Osteocyte (in vitro differentiated cells): ENCODE measurements at regions not wholly inside any gene's neighbourhood (a gene's known extent, or its start where the extent isn't known, plus 50 kb on each side); places are given as distances from the start of the nearest gene placed in this dataset.

Experiments used
- DNase-seq: peaks from one replicate; pipeline ENCODE4 v3.0.0; 2021; ENCODE audit warnings: mixed read lengths; ENCODE audit not compliant: unreplicated experiment; ENCODE audit errors: extremely low spot score
- H3K27ac Mint-ChIP-seq: one replicate; pipeline ENCODE4 v1.8.0; 2021; ENCODE audit warnings: mild to moderate bottlenecking, mixed read lengths; ENCODE audit not compliant: unreplicated experiment
- H3K27me3 Mint-ChIP-seq: one replicate; pipeline ENCODE4 v1.8.0; 2021; ENCODE audit warnings: mixed read lengths; ENCODE audit not compliant: unreplicated experiment
- H3K36me3 Mint-ChIP-seq: one replicate; pipeline ENCODE4 v1.8.0; 2021; ENCODE audit warnings: mixed read lengths; ENCODE audit not compliant: unreplicated experiment
- H3K4me1 Mint-ChIP-seq: one replicate; pipeline ENCODE4 v1.8.0; 2021; ENCODE audit warnings: mixed read lengths; ENCODE audit not compliant: unreplicated experiment
- H3K4me3 Mint-ChIP-seq: one replicate; pipeline ENCODE4 v1.8.0; 2021; ENCODE audit warnings: mild to moderate bottlenecking, moderate library complexity, mixed read lengths; ENCODE audit not compliant: unreplicated experiment
- H3K9me3 Mint-ChIP-seq: one replicate; pipeline ENCODE4 v1.8.0; 2021; ENCODE audit warnings: mixed read lengths; ENCODE audit not compliant: unreplicated experiment
- TF ChIP-seq, protein P1 (sequence below): fragments of 200-600 bp; sonication (generic); IDR thresholded peaks from 2 replicates; pipeline ENCODE4 v1.5.0; 2021; ENCODE audit warnings: antibody characterized with exemption, mild to moderate bottlenecking, moderate library complexity

DNA sequence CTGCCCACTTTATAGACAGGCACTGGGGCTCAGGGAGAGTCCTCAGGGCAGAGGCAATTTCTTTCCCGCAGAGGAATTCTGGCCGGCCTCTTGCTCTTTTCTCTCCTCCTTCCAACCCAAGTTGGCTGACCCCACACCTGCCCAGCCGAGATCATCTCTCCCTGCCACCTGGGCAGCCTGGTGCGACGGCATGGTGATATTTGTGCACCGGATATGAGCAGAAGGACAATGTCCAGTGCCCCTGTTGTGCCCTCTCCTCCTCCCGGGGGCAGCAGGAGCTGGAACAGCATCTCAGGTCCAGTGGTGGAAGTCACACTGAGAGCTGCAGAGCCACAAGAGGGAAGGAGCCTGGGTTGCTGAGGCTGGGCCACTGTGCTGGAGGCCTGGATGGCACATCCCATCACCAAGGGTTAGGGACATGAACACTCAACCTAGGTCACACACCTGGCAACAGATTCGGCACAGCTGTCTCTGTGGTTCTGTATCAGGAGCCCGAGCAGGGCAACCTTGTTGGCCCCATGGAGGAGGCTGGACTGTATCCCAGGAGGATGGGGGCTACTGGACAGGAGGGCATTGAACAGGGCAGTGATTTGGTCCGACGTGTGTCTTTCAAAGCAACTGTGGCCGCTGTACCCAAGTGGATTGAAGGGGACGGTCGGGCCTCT is 57.7 kb upstream of the DIO3 start:
- Mint-ChIP-seq H3K27me3 (peaks cover 6% of the 10 kb centered on the region), H3K4me1 (no peaks in the 10 kb centered on the region)
- no peak for DNase-seq

DNA sequence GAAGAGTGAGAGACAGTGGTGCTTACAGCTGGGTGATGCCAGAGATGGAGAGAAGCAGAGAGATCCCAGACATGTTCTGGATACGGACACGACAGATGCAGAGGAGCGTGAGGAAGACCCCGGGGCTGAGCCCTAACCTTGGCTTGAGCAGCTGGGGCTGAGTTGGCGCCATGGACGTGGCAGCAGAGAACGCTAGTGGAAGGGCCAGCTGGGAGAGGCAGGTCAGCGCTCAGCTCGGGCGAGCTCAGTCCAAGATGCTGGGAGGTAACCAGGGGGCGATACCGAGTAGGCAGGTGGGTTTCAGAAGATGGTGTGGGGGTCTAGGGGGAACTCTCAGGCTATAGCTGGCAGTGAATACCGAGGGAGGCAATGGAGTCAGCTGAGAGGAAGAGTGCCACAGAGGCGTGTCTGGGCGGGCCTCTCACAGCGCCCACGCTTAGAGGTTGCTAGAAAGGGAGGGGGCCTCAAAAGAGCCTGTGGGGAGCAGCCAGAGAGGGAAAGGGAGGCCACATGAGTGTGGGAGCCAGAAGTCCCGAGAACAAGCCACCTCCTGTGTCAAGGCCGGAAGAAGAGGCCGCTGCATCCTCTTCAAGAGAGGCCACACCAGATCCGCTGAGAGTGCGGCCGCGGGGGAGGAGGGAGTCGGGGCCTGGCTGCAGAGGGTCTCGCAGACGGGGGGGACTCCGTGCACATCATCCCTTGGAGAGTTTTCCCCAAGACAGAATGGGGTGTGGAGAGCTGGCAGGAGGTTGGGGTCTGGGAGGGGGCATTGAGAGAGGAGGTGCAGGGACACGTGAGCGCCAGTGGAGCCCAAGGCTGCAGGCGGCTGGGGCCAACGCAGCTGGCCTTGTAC is 57.0 kb upstream of the DIO3 start:
- Mint-ChIP-seq H3K4me3 (no peak overlapping the region), H3K9me3 (no peaks in the 10 kb centered on the region), H3K36me3 (no peaks in the 10 kb centered on the region), H3K27me3 (peaks cover 6% of the 10 kb centered on the region), H3K4me1 (no peaks in the 10 kb centered on the region), H3K27ac (no peak overlapping the region)
- DNase-seq: no peak
- TF ChIP-seq, protein P1, sequence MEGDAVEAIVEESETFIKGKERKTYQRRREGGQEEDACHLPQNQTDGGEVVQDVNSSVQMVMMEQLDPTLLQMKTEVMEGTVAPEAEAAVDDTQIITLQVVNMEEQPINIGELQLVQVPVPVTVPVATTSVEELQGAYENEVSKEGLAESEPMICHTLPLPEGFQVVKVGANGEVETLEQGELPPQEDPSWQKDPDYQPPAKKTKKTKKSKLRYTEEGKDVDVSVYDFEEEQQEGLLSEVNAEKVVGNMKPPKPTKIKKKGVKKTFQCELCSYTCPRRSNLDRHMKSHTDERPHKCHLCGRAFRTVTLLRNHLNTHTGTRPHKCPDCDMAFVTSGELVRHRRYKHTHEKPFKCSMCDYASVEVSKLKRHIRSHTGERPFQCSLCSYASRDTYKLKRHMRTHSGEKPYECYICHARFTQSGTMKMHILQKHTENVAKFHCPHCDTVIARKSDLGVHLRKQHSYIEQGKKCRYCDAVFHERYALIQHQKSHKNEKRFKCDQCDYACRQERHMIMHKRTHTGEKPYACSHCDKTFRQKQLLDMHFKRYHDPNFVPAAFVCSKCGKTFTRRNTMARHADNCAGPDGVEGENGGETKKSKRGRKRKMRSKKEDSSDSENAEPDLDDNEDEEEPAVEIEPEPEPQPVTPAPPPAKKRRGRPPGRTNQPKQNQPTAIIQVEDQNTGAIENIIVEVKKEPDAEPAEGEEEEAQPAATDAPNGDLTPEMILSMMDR: no peak

More for the DNA sequence above, 57.7 kb upstream of the DIO3 start:
- Mint-ChIP-seq H3K4me3 (no peak overlapping the region), H3K36me3 (no peaks in the 10 kb centered on the region), H3K27ac (no peak overlapping the region), H3K9me3 (no peaks in the 10 kb centered on the region)
- TF ChIP-seq, protein P1: no peak

DNA sequence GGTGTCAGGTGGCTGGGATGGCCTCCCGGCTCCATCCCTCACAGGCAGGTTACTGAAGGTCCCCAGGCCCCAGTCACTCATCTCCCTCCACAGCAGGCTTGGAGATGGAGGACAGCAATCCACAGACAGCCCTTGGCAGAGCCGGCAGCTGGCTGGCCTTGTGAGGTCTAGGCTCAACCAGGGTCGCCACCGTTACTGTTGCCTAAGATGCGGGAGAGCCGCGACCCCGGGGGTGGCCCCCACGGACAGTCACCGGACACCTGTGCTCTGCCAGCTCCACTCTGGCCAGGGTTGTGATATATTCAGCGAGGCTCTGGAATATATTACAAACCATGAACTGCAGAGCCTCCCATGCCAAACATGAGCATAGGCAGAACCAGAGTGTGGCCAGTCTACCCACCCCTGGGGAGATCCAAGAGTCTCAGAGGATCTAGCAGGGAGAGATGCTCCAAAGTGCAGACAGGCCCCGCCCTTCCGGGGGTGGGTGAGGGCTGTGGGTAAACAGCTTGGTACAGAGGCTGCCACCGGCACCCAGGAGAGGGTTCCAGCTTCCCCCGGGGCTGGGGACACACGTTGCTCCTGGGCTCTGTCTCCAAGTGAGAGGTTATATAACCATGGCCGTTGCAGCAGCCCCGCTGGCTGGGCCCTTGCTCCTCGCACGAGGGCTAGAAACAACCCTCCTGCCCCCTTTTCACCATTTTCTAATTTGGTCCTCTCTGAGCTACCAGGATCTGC is 55.9 kb upstream of the DIO3 start:
- TF ChIP-seq, protein P1: no peak
- DNase-seq: no peak
- Mint-ChIP-seq H3K27ac (no peak overlapping the region), H3K36me3 (no peaks in the 10 kb centered on the region), H3K4me1 (no peaks in the 10 kb centered on the region), H3K4me3 (no peak overlapping the region), H3K9me3 (no peaks in the 10 kb centered on the region), H3K27me3 (no peaks in the 10 kb centered on the region)

DNA sequence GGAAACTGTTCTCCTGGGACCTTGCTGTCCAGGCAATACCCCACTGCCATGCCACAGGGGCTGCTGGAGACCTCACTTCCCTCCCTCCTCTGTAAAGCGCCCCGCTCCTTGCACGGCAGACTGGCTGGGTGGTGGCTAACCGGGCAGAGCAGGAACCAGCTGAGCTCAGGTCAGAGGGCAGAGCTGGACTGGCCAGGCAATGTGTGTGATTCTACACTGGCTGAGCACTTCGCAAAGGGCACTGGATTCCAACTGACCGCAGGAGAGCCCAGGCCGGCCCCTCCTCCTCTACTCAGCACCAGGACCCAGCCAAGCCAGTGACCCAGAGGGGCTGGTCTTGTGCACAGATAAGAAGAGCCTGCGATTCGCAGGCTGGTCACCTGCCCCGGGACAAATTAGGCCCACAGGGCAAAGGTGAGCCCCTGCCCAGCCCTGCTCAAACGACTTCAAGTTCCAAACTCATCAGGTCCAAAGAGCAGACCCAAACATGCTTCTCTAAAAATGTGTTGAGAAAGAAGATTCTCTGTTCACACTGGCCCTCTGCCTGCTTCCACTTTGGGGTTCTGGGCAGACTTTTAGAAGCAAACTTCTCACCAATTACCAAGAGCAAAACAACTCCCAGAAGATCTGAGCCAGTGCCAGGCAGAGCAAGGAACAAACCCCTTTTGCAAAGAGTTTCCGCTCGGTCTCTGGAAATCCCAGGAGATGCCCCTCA is 54.9 kb upstream of the DIO3 start:
- TF ChIP-seq, protein P1: no peak
- Mint-ChIP-seq H3K4me3 (no peak overlapping the region), H3K4me1 (no peaks in the 10 kb centered on the region), H3K36me3 (no peaks in the 10 kb centered on the region), H3K27me3 (no peaks in the 10 kb centered on the region), H3K9me3 (no peaks in the 10 kb centered on the region), H3K27ac (no peak overlapping the region)
- no peak for DNase-seq
